Gastrocnemius medialis (tissue), 4 donors: ENCODE measurements at regions not wholly inside any gene's neighbourhood (a gene's known extent, or its start where the extent isn't known, plus 50 kb on each side); places are given as distances from the start of the nearest gene placed in this dataset.

Source experiments
- ATAC-seq, 2 donors: fragments of 150-250 bp; one replicate each; pipeline ENCODE4 v1.9.1; 2016
- DNase-seq, 2 donors: peaks; one replicate each; pipeline ENCODE4 v3.0.0-alpha.2; 2019
- H3K27ac ChIP-seq, 4 donors: fragments of 200-600 bp; sonication (generic); 1 replicate in 1 of 4; 2 replicates in 3 of 4; pipeline ENCODE4 v1.5.1; 2016 to 2018; ENCODE audit warnings: mild to moderate bottlenecking in 2 of 4, moderate library complexity in 1 of 4
- H3K27me3 ChIP-seq, 3 donors: fragments of 200-600 bp; sonication (generic) in 2 of 3; 1 replicate in 1 of 3; 2 replicates in 2 of 3; pipeline versions ENCODE4 v1.5.1 to v1.6.0; 2016 to 2019; ENCODE audit warnings: mild to moderate bottlenecking in 1 of 3, moderate library complexity in 1 of 3
- H3K36me3 ChIP-seq, 2 donors: fragments of 200-600 bp; sonication (generic) in 1 of 2; one replicate each; pipeline ENCODE4 v1.5.1; 2017 to 2018
- H3K4me1 ChIP-seq, 2 donors: fragments of 200-600 bp; sonication (generic) in 1 of 2; one replicate each; pipeline ENCODE4 v1.5.1; 2016 to 2017; ENCODE audit warnings: mild to moderate bottlenecking in 2 of 2
- H3K4me3 ChIP-seq, 4 donors: fragments of 200-600 bp; sonication (generic) in 3 of 4; 1 replicate in 1 of 4; 2 replicates in 3 of 4; pipeline ENCODE4 v1.5.1; 2016 to 2019; ENCODE audit warnings: mild to moderate bottlenecking in 2 of 4
- H3K9me3 ChIP-seq, 3 donors: fragments of 200-600 bp; sonication (generic) in 2 of 3; 1 replicate in 1 of 3; 2 replicates in 2 of 3; pipeline ENCODE4 v1.5.1; 2016 to 2019
- CTCF ChIP-seq, 5 experiments: fragments of 450-650 bp in 3 of 5; fragments of 200-600 bp in 2 of 5; sonication (generic) in 2 of 5; IDR thresholded peaks in 4 of 5; conservative IDR thresholded peaks in 1 of 5; 1 replicate in 4 of 5; 2 replicates in 1 of 5; pipeline ENCODE4 v1.5.1; 2016 to 2019; ENCODE audit warnings: antibody characterized with exemption in 5 of 5, mild to moderate bottlenecking in 3 of 5, moderate library complexity in 3 of 5
- POLR2A ChIP-seq, 2 donors: fragments of 450-650 bp; IDR thresholded peaks; one replicate each; pipeline ENCODE4 v1.6.1; 2017; ENCODE audit warnings: antibody characterized with exemption in 2 of 2, mild to moderate bottlenecking in 2 of 2, moderate library complexity in 2 of 2
- in situ Hi-C, 4 donors: fragments of 200-750 bp; cut with MboI; loops; one replicate each; pipeline versions ENCODE4 v1.15.0 to v1.8.0; 2017; ENCODE audit warnings: low sequenced_read_pairs in 4 of 4
- intact Hi-C: fragments of 100-400 bp; cut with DNase I; formaldehyde crosslinking; loops from one replicate; pipeline ENCODE4 v1.15.1; 2023; ENCODE audit warnings: low total_unique reads

- no peak for DNase-seq
- no peak for ATAC-seq
- H3K27ac ChIP-seq = no peak overlapping the region
- TF ChIP-seq POLR2A (IDR thresholded peaks at IDR 0.05) (no peak), CTCF (IDR thresholded peaks at IDR 0.05 in 4 of 5, conservative IDR thresholded peaks at IDR 0.05 in 1 of 5) (no peak)
- H3K9me3 ChIP-seq = no peaks in the 10 kb centered on the region
- no peaks in the 10 kb centered on the region for H3K4me1 ChIP-seq
- no peaks in the 10 kb centered on the region for H3K27me3 ChIP-seq
- H3K36me3 ChIP-seq = no peaks in the 10 kb centered on the region
- in situ Hi-C loops (no loop called here), intact Hi-C loops (no loop called here)
- no peak overlapping the region for H3K4me3 ChIP-seq
These were observed 82.6 kb upstream of the CERS6 start for GRCh38 chr2:168373468-168373867.

- in situ Hi-C loops (no loop called here), intact Hi-C loops (no loop called here)
- H3K4me1 ChIP-seq = no peaks in the 10 kb centered on the region
- no peaks in the 10 kb centered on the region for H3K27me3 ChIP-seq
- no peak overlapping the region for H3K27ac ChIP-seq
- DNase-seq = no peak
- ATAC-seq = no peak
- no peak overlapping the region for H3K4me3 ChIP-seq
- no peaks in the 10 kb centered on the region for H3K9me3 ChIP-seq
- no peaks in the 10 kb centered on the region for H3K36me3 ChIP-seq
- TF ChIP-seq POLR2A (IDR thresholded peaks at IDR 0.05) (no peak), CTCF (IDR thresholded peaks at IDR 0.05 in 4 of 5, conservative IDR thresholded peaks at IDR 0.05 in 1 of 5) (no peak)
These were observed 80.8 kb upstream of the CERS6 start for GRCh38 chr2:168375195-168375798.

GRCh38 chr2:168378960-168379669 lies 77.0 kb upstream of the CERS6 start:
- intact Hi-C loops = no loop called here
- no peaks in the 10 kb centered on the region for H3K9me3 ChIP-seq
- in situ Hi-C loops = no loop called here
- TF ChIP-seq POLR2A (IDR thresholded peaks at IDR 0.05) (no peak), CTCF (IDR thresholded peaks at IDR 0.05 in 4 of 5, conservative IDR thresholded peaks at IDR 0.05 in 1 of 5) (no peak)
- DNase-seq (no peak), ATAC-seq (no peak)
- no peak overlapping the region for H3K27ac ChIP-seq
- no peaks in the 10 kb centered on the region for H3K4me1 ChIP-seq
- H3K27me3 ChIP-seq = no peaks in the 10 kb centered on the region
- no peak overlapping the region for H3K4me3 ChIP-seq
- no peaks in the 10 kb centered on the region for H3K36me3 ChIP-seq

- intact Hi-C loops = no loop called here
- in situ Hi-C loops = no loop called here
These were observed 75.6 kb upstream of the CERS6 start for GRCh38 chr2:168380500-168380899.

More at GRCh38 chr2:168380500-168380899, 75.6 kb upstream of the CERS6 start:
- H3K27me3 ChIP-seq = no peaks in the 10 kb centered on the region
- DNase-seq (no peak), ATAC-seq (no peak)
- no peaks in the 10 kb centered on the region for H3K9me3 ChIP-seq
- no peak overlapping the region for H3K27ac ChIP-seq
- TF ChIP-seq POLR2A (IDR thresholded peaks at IDR 0.05) (no peak), CTCF (IDR thresholded peaks at IDR 0.05 in 4 of 5, conservative IDR thresholded peaks at IDR 0.05 in 1 of 5) (no peak)
- no peaks in the 10 kb centered on the region for H3K36me3 ChIP-seq
- H3K4me3 ChIP-seq = no peak overlapping the region
- no peaks in the 10 kb centered on the region for H3K4me1 ChIP-seq
